ENCODE measurements at regions not wholly inside any gene's neighbourhood (a gene's known extent, or its start where the extent isn't known, plus 50 kb on each side); places are given as distances from the start of the nearest gene placed in this dataset.

DNA sequence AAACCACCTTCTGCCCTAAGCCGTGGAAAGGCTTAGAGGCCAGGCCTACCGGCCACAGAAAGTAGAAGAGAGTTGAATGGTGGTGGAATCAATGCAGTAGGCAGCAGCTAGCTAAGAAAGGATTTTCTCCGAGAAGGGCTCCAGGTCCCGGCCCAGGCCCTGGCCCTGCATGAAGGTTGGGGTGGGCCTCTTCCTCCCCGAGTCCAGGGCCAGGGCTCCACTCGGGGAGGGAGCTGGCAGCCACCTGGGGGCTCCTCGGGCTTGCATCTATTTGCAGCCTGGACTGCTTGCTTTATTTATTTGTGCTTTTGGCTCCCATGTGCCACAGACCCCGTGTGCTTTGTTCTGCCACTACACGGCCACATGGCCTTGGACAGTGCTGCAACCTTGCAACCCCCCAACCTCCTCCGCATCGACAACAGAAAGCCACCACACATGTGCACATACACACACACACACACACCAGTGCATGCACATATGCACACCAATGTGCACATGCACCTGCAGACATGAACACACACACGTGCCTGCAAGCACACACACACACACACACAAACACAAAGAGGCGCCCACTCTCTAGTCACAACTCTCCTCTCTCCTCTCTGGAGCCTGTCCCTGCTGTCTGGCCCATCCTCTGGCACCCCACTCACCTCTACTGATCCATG is 96.4 kb upstream of the TNRC6C start:
- H3K27me3 ChIP-seq (ENCODE audit: control insufficient read depth in 1 of 2, insufficient read depth in 2 of 2, low read length in 2 of 2) = no peaks in the 10 kb centered on the region
- H3K9me3 ChIP-seq (ENCODE audit: control insufficient read depth in 1 of 2, insufficient read depth in 1 of 2, low read length in 2 of 2) = no peaks in the 10 kb centered on the region
- peaks cover 5% of the 10 kb centered on the region for H3K4me1 Mint-ChIP-seq (ENCODE audit: low read depth)
- H3K36me3 Mint-ChIP-seq (ENCODE audit: low read depth) = no peaks in the 10 kb centered on the region
- peaks cover 23% of the 10 kb centered on the region for H3K4me1 ChIP-seq (ENCODE audit: insufficient read depth, low read length)
- no peak overlapping the region for H3K4me3 ChIP-seq (ENCODE audit: low read length)
- TF ChIP-seq, protein P1, sequence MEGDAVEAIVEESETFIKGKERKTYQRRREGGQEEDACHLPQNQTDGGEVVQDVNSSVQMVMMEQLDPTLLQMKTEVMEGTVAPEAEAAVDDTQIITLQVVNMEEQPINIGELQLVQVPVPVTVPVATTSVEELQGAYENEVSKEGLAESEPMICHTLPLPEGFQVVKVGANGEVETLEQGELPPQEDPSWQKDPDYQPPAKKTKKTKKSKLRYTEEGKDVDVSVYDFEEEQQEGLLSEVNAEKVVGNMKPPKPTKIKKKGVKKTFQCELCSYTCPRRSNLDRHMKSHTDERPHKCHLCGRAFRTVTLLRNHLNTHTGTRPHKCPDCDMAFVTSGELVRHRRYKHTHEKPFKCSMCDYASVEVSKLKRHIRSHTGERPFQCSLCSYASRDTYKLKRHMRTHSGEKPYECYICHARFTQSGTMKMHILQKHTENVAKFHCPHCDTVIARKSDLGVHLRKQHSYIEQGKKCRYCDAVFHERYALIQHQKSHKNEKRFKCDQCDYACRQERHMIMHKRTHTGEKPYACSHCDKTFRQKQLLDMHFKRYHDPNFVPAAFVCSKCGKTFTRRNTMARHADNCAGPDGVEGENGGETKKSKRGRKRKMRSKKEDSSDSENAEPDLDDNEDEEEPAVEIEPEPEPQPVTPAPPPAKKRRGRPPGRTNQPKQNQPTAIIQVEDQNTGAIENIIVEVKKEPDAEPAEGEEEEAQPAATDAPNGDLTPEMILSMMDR (IDR thresholded peaks at IDR 0.05) = no peak
- ChIA-PET CTCF (no interaction called here), POLR2A (interaction anchor here (0.6 kb wide), 1 partner anchor 774 kb away, joined by 3 read pairs; no protein-coding TSS in a partner anchor)
- no peaks in the 10 kb centered on the region for H3K9me3 Mint-ChIP-seq
- no peaks in the 10 kb centered on the region for H3K36me3 ChIP-seq (ENCODE audit: insufficient read depth, low read length)
- no peak for DNase-seq
- no peak overlapping the region for H3K27ac Mint-ChIP-seq
- ATAC-seq (ENCODE audit: poor library complexity) = no peak
- H3K27ac ChIP-seq (ENCODE audit: low read depth in 1 of 2, low read length in 2 of 2) = no peak overlapping the region
- no peak overlapping the region for H3K4me3 Mint-ChIP-seq
- no peaks in the 10 kb centered on the region for H3K27me3 Mint-ChIP-seq
- intact Hi-C loops (cut with DNase I, micrococcal nuclease) = no loop called here

DNA sequence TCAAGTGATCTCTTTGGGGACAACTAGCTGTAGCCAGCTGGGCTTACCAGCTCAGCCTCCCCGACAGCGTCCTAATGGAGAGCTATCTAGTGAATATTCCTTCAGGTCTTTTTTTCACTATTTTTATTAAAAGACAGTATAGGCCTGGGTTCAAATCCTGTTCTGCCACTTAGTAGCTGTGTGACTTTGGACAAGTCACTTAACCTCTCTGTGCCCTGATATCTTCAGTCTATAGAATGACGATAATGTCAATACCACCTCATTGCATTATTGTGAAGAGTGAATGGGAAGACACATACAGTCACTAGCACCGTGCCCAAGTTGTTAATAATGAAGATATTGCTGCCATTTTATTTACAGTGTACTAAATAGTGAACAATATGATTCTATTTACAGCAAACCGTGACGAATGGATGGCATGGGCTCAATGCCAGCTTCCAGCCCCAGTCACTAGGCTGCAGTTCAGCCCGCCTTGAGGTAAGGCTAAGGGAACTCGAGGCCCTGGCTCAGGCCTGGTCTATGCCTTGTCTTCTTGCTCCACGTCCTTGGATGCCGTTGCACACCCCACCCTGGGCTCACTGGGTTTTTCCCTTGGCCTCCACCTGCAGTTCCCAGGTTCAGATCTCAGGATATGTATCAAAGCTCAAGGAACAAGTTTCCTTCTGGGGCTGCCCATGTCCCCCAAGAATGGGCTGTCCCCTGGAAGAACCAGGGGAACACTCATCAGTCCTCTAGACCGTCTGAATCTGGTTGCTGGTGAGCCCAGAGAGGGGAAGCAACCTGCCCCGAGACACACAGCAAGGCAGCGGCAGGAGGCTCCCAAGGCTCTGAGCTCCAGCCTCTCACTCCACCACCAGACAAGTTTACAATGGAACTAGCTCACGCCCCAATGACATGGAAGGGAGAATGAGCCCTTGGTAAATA is 95.4 kb upstream of the TNRC6C start:
- Mint-ChIP-seq H3K9me3 (no peaks in the 10 kb centered on the region), H3K4me3 (no peak overlapping the region), H3K4me1 (ENCODE audit: low read depth) (peaks cover 5% of the 10 kb centered on the region), H3K27me3 (no peaks in the 10 kb centered on the region), H3K27ac (no peak overlapping the region), H3K36me3 (ENCODE audit: low read depth) (no peaks in the 10 kb centered on the region)
- ChIA-PET POLR2A (interaction anchor here (0.6 kb wide), 1 partner anchor 775 kb away, joined by 3 read pairs; no protein-coding TSS in a partner anchor), CTCF (no interaction called here)
- TF ChIP-seq, protein P1 (IDR thresholded peaks at IDR 0.05) = no peak
- no peaks in the 10 kb centered on the region for H3K9me3 ChIP-seq (ENCODE audit: control insufficient read depth in 1 of 2, insufficient read depth in 1 of 2, low read length in 2 of 2)
- DNase-seq (peak in 1 of 14 experiments; percentile 11), ATAC-seq (ENCODE audit: poor library complexity) (no peak)
- no peak overlapping the region for H3K4me3 ChIP-seq (ENCODE audit: low read length)
- intact Hi-C loops (cut with DNase I, micrococcal nuclease) = no loop called here
- no peaks in the 10 kb centered on the region for H3K27me3 ChIP-seq (ENCODE audit: control insufficient read depth in 1 of 2, insufficient read depth in 2 of 2, low read length in 2 of 2)
- no peaks in the 10 kb centered on the region for H3K36me3 ChIP-seq (ENCODE audit: insufficient read depth, low read length)
- H3K4me1 ChIP-seq (ENCODE audit: insufficient read depth, low read length) = peaks cover 22% of the 10 kb centered on the region
- no peak overlapping the region for H3K27ac ChIP-seq (ENCODE audit: low read depth in 1 of 2, low read length in 2 of 2)

DNA sequence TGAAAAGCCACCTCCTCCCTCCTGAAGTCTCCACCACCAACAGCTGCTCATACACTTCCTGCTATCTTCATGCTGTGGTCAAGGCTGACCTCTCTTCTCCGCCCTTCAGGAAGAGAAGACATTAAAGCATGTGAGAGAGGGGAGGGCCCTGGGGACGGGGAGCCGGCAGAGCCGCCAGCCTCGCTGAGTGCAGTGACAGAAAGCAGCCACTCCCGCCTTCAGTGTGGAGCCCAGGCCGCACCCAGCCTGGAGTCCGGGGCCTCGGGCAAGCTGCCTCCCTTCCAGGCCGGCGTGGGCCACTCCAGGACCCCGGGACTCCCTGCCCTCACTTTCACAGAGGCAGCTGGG is 94.7 kb upstream of the TNRC6C start:
- ChIA-PET CTCF (no interaction called here), POLR2A (no interaction called here)
- DNase-seq (peak in 1 of 14 experiments; percentile 26), ATAC-seq (ENCODE audit: poor library complexity) (no peak)
- Histone ChIP-seq H3K4me3 (ENCODE audit: low read length) (no peak overlapping the region), H3K36me3 (ENCODE audit: insufficient read depth, low read length) (no peaks in the 10 kb centered on the region), H3K4me1 (ENCODE audit: insufficient read depth, low read length) (peaks cover 24% of the 10 kb centered on the region), H3K27ac (ENCODE audit: low read depth in 1 of 2, low read length in 2 of 2) (no peak overlapping the region), H3K9me3 (ENCODE audit: control insufficient read depth in 1 of 2, insufficient read depth in 1 of 2, low read length in 2 of 2) (no peaks in the 10 kb centered on the region), H3K27me3 (ENCODE audit: control insufficient read depth in 1 of 2, insufficient read depth in 2 of 2, low read length in 2 of 2) (no peaks in the 10 kb centered on the region)
- Mint-ChIP-seq H3K4me1 (ENCODE audit: low read depth) (peaks cover 5% of the 10 kb centered on the region), H3K27me3 (no peaks in the 10 kb centered on the region), H3K36me3 (ENCODE audit: low read depth) (no peaks in the 10 kb centered on the region), H3K27ac (no peak overlapping the region), H3K9me3 (no peaks in the 10 kb centered on the region), H3K4me3 (no peak overlapping the region)
- TF ChIP-seq, protein P1 (IDR thresholded peaks at IDR 0.05) = no peak
- intact Hi-C loops (cut with DNase I, micrococcal nuclease) = no loop called here
